T47D (cell line): ENCODE measurements at regions not wholly inside any gene's neighbourhood (a gene's known extent, or its start where the extent isn't known, plus 50 kb on each side); places are given as distances from the start of the nearest gene placed in this dataset.
A peak's percentile ranks its signal among the peaks of the same experiment; 100 is the strongest.
"Not testable (repeated sequence)": the region's sequence is repeated elsewhere in the genome, so short reads cannot be mapped to it uniquely, and the experiment has no call there.

Experiments used
- DNase-seq, 2 experiments: peaks; one replicate each; pipeline versions ENCODE4 v3.0.0 to v3.0.0-alpha.2; 2011 to 2012; ENCODE audit warnings: low read depth in 1 of 2, low spot score in 1 of 2
- JUND ChIP-seq: IDR thresholded peaks from 2 replicates; pipeline ENCODE4 v1.6.1; 2012; ENCODE audit warnings: low read depth
- in situ Hi-C: cut with HindIII; loops from 2 replicates; pipeline ENCODE4 v1.10.0; 2016; ENCODE audit warnings: low sequenced_read_pairs, low pct_unique_long_range_greater_than_20kb

- TF ChIP-seq JUND: no peak
- in situ Hi-C loops: no loop called here
- DNase-seq: no peak
Observed at GRCh38 chr9:79395755-79396154, 176.0 kb upstream of the TLE4 start.

GRCh38 chr9:79396168-79396567 is 175.6 kb upstream of the TLE4 start:
- TF ChIP-seq JUND: no peak
- in situ Hi-C loops: no loop called here
- no peak for DNase-seq

DNA sequence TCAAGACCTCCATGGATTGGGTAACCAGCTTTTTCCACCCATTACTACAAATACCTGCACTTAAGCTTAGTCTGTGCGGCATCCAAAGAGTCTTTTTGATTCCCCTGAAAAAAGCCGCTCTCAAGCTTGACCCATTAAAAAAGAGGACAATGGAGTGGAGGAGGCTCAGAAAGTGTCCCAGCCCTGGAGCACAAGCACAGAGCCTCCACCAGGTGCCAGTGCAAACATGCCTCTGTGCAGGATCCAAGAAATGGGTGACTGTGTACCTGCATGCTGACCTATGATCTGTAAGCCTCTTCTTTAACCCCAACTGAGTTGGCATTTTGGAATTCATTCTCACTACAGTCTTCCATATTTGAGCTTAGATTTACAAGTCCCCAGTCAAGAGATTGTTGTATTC is 168.3 kb upstream of the TLE4 start:
- no peak for TF ChIP-seq JUND
- no peak for DNase-seq
- in situ Hi-C loops: no loop called here

DNA sequence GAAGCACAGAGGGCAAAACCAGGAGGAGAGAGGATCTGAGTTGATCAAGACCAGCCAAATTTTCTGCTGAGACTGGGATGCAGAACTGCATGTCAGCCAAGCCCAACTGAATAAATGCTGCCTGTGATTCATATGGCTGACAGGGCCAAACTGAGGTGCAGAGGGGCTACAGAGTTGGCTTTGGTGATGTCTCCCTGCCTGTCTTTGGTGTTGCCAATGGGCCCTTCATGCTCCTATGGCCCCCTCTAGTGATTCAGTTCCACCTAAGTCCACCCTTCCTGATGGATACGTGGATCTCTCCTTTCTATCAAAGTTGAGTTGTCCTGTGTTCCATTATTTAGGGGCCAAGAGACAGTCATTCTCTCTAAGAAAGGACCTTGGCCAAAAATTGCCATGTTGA is 163.6 kb upstream of the TLE4 start:
- in situ Hi-C loops: no loop called here
- no peak for DNase-seq
- TF ChIP-seq JUND: no peak

DNA sequence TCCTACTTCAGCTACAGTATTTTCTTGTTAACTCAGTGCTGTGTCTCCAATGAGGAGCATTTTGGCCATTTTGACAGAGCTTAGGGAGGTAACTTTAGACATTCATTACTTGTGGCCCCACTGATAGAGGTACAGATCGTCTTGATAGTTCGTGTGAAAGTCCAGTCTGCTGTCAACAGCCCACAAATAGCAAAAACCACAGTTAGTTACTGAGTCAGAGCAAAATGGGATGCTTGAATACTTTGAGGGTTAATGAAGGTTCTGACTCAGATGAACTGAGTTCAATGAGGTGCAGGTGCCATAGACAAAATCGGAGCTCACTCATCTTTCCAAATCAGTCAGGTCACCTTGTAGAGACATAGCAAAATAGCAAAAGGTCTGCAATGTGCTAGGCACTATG is 163.1 kb upstream of the TLE4 start:
- in situ Hi-C loops: no loop called here
- DNase-seq: no peak
- no peak for TF ChIP-seq JUND

GRCh38 chr9:79409182-79409823 is 162.5 kb upstream of the TLE4 start:
- in situ Hi-C loops: no loop called here
- no peak for DNase-seq

DNA sequence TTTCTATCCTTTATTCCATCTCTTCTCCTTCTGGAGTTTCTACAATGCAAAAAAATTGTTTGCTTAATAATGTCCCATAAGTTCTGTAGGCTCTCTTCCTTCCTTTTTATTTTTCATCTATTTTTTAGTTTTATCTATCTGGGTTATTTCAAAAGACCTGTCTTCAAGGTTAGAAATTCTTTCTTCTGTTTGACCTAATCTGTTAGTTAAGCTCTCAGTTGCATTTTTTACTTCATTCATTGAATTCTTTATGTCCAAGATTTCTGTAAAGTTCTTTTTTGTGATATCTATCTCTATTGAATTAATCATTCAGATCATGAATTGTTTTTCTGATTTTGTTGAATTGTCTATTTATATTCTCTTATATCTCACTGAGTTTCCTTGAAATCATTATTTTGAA is 145.9 kb upstream of the TLE4 start:
- no peak for TF ChIP-seq JUND
- DNase-seq: no peak
- in situ Hi-C loops: no loop called here

More at GRCh38 chr9:79409182-79409823, 162.5 kb upstream of the TLE4 start:
- TF ChIP-seq JUND: no peak

- in situ Hi-C loops: no loop called here
- DNase-seq: no peak
- TF ChIP-seq JUND: no peak
Observed at GRCh38 chr9:79428422-79428821, 143.3 kb upstream of the TLE4 start.

DNA sequence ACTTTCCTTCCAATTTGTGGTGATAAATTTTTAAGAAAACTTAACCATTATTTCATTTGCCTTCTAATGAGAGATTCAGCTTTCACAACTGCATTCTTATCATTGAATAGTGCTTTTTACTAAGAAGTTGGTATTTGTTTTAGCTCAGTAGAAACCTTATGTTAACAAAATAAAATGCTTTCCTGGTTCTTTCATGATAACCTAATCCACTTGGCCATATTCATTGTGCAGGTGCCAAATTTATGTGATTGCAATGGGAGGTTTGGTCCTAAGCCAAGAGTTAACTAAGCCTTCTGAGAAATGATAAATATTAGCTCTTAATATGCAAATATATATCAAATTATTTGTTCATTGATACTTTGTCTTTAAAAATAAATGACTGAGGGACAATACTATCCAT is 141.1 kb upstream of the TLE4 start:
- DNase-seq: no peak
- no peak for TF ChIP-seq JUND
- in situ Hi-C loops: no loop called here

- in situ Hi-C loops: no loop called here
- no peak for TF ChIP-seq JUND
- DNase-seq: peak in 1 of 2 experiments; percentile 32
Observed at GRCh38 chr9:79431019-79431679, 140.6 kb upstream of the TLE4 start.

GRCh38 chr9:79432485-79432884 is 139.3 kb upstream of the TLE4 start:
- in situ Hi-C loops: no loop called here
- no peak for DNase-seq
- TF ChIP-seq JUND: no peak

GRCh38 chr9:79433703-79434102 is 138.1 kb upstream of the TLE4 start:
- in situ Hi-C loops: no loop called here
- no peak for TF ChIP-seq JUND
- no peak for DNase-seq

GRCh38 chr9:79439221-79439620 is 132.5 kb upstream of the TLE4 start:
- in situ Hi-C loops: not testable (repeated sequence)

More at GRCh38 chr9:79439221-79439620, 132.5 kb upstream of the TLE4 start:
- not testable (repeated sequence) for DNase-seq
